ENCODE measurements at regions not wholly inside any gene's neighbourhood (a gene's known extent, or its start where the extent isn't known, plus 50 kb on each side); places are given as distances from the start of the nearest gene placed in this dataset.

DNA sequence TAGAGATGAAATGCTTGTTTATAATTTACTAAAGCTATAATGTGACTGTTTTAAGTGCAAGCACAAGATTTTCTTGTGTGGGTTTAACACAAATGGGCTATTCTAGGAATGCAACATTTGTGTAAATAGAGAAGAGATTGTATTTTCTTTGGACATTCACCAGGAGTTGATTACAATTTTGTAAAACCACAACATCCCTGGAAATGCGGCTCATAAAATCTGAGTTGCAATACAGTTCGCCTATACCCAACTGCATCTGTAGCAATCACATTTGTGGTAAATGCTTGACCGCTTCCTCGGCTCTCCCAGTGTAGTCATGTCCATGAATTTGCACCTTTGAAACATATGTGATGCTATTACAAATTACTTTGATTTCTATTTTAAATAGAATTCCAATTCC is 348.7 kb upstream of the CDH20 start:
- Histone ChIP-seq H3K36me3 (ENCODE audit: control insufficient read depth, insufficient read depth, low read length) (no peaks in the 10 kb centered on the region), H3K9me3 (ENCODE audit: control insufficient read depth, low read length) (peaks cover 4% of the 10 kb centered on the region), H3K9ac (ENCODE audit: extremely low read depth, low read length, poor library complexity, severe bottlenecking) (no peak overlapping the region), H3K4me3 (ENCODE audit: low read length) (no peak overlapping the region), H3K27ac (ENCODE audit: low read depth, low read length) (no peak overlapping the region), H3K4me1 (ENCODE audit: control insufficient read depth, insufficient read depth, low read length) (no peaks in the 10 kb centered on the region), H3K27me3 (ENCODE audit: control insufficient read depth, insufficient read depth, low read length, poor library complexity, severe bottlenecking) (no peaks in the 10 kb centered on the region)
- WGBS, 2 experiments (ENCODE audit: insufficient coverage in 1 of 2, insufficient read length in 1 of 2), result 92 to 96% methylated on average over 2 to 4 of the region's 4 CpGs
- no peaks in the 10 kb centered on the region for H3K4me1 Mint-ChIP-seq
- H3K27me3 Mint-ChIP-seq (ENCODE audit: insufficient read depth), result no peaks in the 10 kb centered on the region
- no peak for DNase-seq
- H3K36me3 Mint-ChIP-seq (ENCODE audit: low read depth), result no peaks in the 10 kb centered on the region
- no peak overlapping the region for H3K4me3 Mint-ChIP-seq
- TF ChIP-seq, protein P1, sequence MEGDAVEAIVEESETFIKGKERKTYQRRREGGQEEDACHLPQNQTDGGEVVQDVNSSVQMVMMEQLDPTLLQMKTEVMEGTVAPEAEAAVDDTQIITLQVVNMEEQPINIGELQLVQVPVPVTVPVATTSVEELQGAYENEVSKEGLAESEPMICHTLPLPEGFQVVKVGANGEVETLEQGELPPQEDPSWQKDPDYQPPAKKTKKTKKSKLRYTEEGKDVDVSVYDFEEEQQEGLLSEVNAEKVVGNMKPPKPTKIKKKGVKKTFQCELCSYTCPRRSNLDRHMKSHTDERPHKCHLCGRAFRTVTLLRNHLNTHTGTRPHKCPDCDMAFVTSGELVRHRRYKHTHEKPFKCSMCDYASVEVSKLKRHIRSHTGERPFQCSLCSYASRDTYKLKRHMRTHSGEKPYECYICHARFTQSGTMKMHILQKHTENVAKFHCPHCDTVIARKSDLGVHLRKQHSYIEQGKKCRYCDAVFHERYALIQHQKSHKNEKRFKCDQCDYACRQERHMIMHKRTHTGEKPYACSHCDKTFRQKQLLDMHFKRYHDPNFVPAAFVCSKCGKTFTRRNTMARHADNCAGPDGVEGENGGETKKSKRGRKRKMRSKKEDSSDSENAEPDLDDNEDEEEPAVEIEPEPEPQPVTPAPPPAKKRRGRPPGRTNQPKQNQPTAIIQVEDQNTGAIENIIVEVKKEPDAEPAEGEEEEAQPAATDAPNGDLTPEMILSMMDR (conservative IDR thresholded peaks at IDR 0.05), result no peak
- H3K27ac Mint-ChIP-seq, result no peak overlapping the region
- peaks cover 12% of the 10 kb centered on the region for H3K9me3 Mint-ChIP-seq

DNA sequence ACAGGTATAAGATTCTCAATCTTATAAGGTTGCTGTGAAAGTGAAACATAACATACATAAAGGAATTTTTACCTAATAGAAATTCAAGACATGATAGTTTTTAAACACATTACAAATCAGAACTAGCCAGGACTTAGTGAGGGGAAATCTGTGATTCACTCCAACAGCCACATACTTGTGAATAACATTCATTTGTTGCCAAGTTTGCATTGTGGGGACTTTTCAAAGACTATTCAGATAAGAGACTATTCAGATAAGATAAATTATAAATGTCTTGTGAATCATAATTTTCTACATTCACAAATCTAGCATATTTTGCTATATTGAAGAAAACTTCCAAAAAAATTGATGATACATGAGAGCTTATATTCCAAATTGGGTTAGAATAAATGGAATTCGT is 345.3 kb upstream of the CDH20 start:
- TF ChIP-seq, protein P1 (conservative IDR thresholded peaks at IDR 0.05), result no peak
- Histone ChIP-seq H3K4me1 (ENCODE audit: control insufficient read depth, insufficient read depth, low read length) (no peaks in the 10 kb centered on the region), H3K9ac (ENCODE audit: extremely low read depth, low read length, poor library complexity, severe bottlenecking) (no peak overlapping the region), H3K27me3 (ENCODE audit: control insufficient read depth, insufficient read depth, low read length, poor library complexity, severe bottlenecking) (no peaks in the 10 kb centered on the region), H3K9me3 (ENCODE audit: control insufficient read depth, low read length) (peaks cover 4% of the 10 kb centered on the region), H3K27ac (ENCODE audit: low read depth, low read length) (no peak overlapping the region), H3K36me3 (ENCODE audit: control insufficient read depth, insufficient read depth, low read length) (no peaks in the 10 kb centered on the region), H3K4me3 (ENCODE audit: low read length) (no peak overlapping the region)
- H3K27ac Mint-ChIP-seq, result no peak overlapping the region
- no peaks in the 10 kb centered on the region for H3K4me1 Mint-ChIP-seq
- H3K36me3 Mint-ChIP-seq (ENCODE audit: low read depth), result no peaks in the 10 kb centered on the region
- H3K9me3 Mint-ChIP-seq, result peaks cover 24% of the 10 kb centered on the region
- H3K4me3 Mint-ChIP-seq, result no peak overlapping the region
- DNase-seq, result no peak
- no peaks in the 10 kb centered on the region for H3K27me3 Mint-ChIP-seq (ENCODE audit: insufficient read depth)
- 40% methylated on average over 1 of the region's 1 CpG; no CpG with 5 or more reads in 1 of the 2 experiments for WGBS, 2 experiments (ENCODE audit: insufficient coverage in 1 of 2, insufficient read length in 1 of 2)

DNA sequence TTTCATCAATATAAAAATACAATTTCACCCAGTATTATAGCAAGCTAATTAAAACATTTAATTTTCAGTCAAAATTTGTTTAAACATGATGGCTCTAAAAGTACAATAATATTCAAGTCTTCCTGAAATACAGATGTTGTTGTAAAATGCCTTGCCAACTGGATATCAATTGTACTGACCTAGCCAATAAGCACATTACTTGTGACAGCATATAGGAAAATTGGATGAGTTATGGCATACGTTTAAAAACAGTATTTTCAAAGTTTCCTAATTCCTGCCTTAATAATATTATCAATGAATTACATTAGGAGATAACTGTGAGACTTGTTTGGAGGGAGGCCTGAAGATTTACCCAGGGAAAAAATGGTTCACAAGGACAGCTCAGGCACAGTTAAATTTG is 336.9 kb upstream of the CDH20 start:
- H3K9me3 Mint-ChIP-seq, result peaks cover 19% of the 10 kb centered on the region
- no peaks in the 10 kb centered on the region for H3K4me1 Mint-ChIP-seq
- Histone ChIP-seq H3K27ac (ENCODE audit: low read depth, low read length) (no peak overlapping the region), H3K4me1 (ENCODE audit: control insufficient read depth, insufficient read depth, low read length) (no peaks in the 10 kb centered on the region), H3K9ac (ENCODE audit: extremely low read depth, low read length, poor library complexity, severe bottlenecking) (no peak overlapping the region), H3K27me3 (ENCODE audit: control insufficient read depth, insufficient read depth, low read length, poor library complexity, severe bottlenecking) (no peaks in the 10 kb centered on the region), H3K36me3 (ENCODE audit: control insufficient read depth, insufficient read depth, low read length) (no peaks in the 10 kb centered on the region), H3K4me3 (ENCODE audit: low read length) (no peak overlapping the region), H3K9me3 (ENCODE audit: control insufficient read depth, low read length) (no peaks in the 10 kb centered on the region)
- H3K36me3 Mint-ChIP-seq (ENCODE audit: low read depth), result no peaks in the 10 kb centered on the region
- H3K4me3 Mint-ChIP-seq, result no peak overlapping the region
- no peak for DNase-seq
- WGBS, 2 experiments (ENCODE audit: insufficient coverage in 1 of 2, insufficient read length in 1 of 2), result no CpG with 5 or more reads among the region's 1 CpG
- TF ChIP-seq, protein P1 (conservative IDR thresholded peaks at IDR 0.05), result no peak
- H3K27me3 Mint-ChIP-seq (ENCODE audit: insufficient read depth), result no peaks in the 10 kb centered on the region
- H3K27ac Mint-ChIP-seq, result no peak overlapping the region
